ENCODE measurements at regions not wholly inside any gene's neighbourhood (a gene's known extent, or its start where the extent isn't known, plus 50 kb on each side); places are given as distances from the start of the nearest gene placed in this dataset.

DNA sequence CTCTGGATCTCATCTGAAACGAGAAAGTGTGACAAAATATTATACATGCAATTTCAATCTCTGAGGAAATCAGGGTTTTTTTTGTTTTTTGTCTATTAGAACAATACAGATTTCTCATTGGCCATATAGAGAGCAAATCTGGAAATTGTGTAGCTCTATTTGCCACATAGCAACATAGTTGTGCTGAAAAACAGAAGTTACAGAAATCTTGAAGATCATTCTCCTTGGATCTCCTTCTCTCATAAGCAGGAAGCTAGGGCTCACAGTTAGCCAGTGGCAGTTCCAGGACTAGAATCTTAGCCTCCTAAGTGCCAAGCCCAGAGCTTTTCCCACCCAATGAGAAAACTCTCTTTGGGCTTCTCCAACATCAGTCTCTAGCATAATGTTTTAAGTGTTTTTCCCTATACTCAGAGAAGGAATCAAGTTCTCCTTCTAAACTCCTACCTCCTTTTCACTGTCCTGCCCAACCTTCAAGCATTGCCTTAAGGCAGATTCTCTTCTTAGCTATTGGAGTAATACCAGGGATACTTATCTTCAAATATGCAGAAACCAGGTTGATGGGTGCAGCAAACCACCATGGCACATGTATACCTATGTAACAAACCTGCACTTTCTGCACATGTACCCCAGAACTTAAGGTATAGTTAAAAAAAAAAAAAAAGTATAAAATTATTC lies 211.6 kb downstream of the ALDH8A1 start:
- Histone ChIP-seq H3K27me3 (ENCODE audit: control insufficient read depth, insufficient read depth, low read length) (no peaks in the 10 kb centered on the region), H3K9ac (no peak overlapping the region), H2AFZ (peak overlapping the region; percentile 65), H3K4me1 (peaks cover 16% of the 10 kb centered on the region), H3K4me3 (ENCODE audit: low read depth, low read length) (no peak overlapping the region), H3K79me2 (no peaks in the 10 kb centered on the region), H3K27ac (peak overlapping the region; percentile 8), H3K9me3 (ENCODE audit: control insufficient read depth, low read length) (no peaks in the 10 kb centered on the region), H3K36me3 (ENCODE audit: control insufficient read depth, insufficient read depth, low read length) (no peaks in the 10 kb centered on the region), H3K4me2 (ENCODE audit: low read length) (no peak overlapping the region)
- TF ChIP-seq CTCF (IDR thresholded peaks at IDR 0.05) = no peak

GRCh38 chr6:134735461-134735860 lies 214.4 kb downstream of the ALDH8A1 start:
- H3K79me2 ChIP-seq = no peaks in the 10 kb centered on the region
- H3K27ac ChIP-seq = no peak overlapping the region
- H3K9me3 ChIP-seq (ENCODE audit: control insufficient read depth, low read length) = no peaks in the 10 kb centered on the region
- H3K9ac ChIP-seq = no peak overlapping the region
- TF ChIP-seq CTCF (IDR thresholded peaks at IDR 0.05) = no peak
- H3K4me2 ChIP-seq (ENCODE audit: low read length) = no peak overlapping the region
- H3K27me3 ChIP-seq (ENCODE audit: control insufficient read depth, insufficient read depth, low read length) = no peaks in the 10 kb centered on the region
- no peak overlapping the region for H2AFZ ChIP-seq
- H3K4me3 ChIP-seq (ENCODE audit: low read depth, low read length) = no peak overlapping the region
- H3K4me1 ChIP-seq = peaks cover 7% of the 10 kb centered on the region
- H3K36me3 ChIP-seq (ENCODE audit: control insufficient read depth, insufficient read depth, low read length) = no peaks in the 10 kb centered on the region

DNA sequence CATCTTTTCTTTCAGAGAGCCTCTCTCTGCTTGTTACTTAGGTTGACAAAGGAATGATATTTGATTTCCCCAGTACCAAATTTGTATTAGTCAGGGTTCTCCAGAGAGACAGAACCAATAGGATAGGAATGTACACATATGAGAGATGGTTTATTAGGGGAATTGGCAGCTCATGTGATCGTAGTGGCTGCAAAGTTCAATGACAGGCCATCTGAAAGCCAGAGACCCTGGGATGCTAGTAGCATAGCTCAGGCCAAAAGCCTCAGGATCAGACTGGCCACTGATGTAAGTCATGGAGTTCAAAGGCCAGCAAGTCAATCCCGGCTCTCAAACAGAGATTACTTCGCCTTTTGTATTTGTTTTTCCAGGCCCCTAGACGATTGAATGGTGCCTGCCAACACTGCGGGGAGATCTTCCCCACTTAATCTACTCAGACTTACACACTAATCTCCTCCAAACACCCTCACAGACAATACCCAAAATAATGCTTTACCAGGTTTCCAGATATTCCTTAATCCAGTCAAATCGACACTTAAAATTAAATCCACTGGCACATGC lies 215.5 kb downstream of the ALDH8A1 start:
- Histone ChIP-seq H3K27ac (no peak overlapping the region), H3K9ac (no peak overlapping the region), H3K4me1 (no peaks in the 10 kb centered on the region), H2AFZ (no peak overlapping the region), H3K9me3 (ENCODE audit: control insufficient read depth, low read length) (no peaks in the 10 kb centered on the region), H3K4me2 (ENCODE audit: low read length) (no peak overlapping the region), H3K4me3 (ENCODE audit: low read depth, low read length) (no peak overlapping the region), H3K79me2 (no peaks in the 10 kb centered on the region), H3K36me3 (ENCODE audit: control insufficient read depth, insufficient read depth, low read length) (no peaks in the 10 kb centered on the region), H3K27me3 (ENCODE audit: control insufficient read depth, insufficient read depth, low read length) (no peaks in the 10 kb centered on the region)
- TF ChIP-seq CTCF (IDR thresholded peaks at IDR 0.05) = no peak

GRCh38 chr6:134733801-134734200 lies 216.1 kb downstream of the ALDH8A1 start:
- H3K4me1 ChIP-seq = no peaks in the 10 kb centered on the region
- no peak for TF ChIP-seq CTCF (IDR thresholded peaks at IDR 0.05)
- H3K27ac ChIP-seq = no peak overlapping the region
- H2AFZ ChIP-seq = no peak overlapping the region
- no peak overlapping the region for H3K4me3 ChIP-seq (ENCODE audit: low read depth, low read length)
- H3K36me3 ChIP-seq (ENCODE audit: control insufficient read depth, insufficient read depth, low read length) = no peaks in the 10 kb centered on the region
- no peak overlapping the region for H3K9ac ChIP-seq
- H3K4me2 ChIP-seq (ENCODE audit: low read length) = no peak overlapping the region
- H3K9me3 ChIP-seq (ENCODE audit: control insufficient read depth, low read length) = no peaks in the 10 kb centered on the region
- no peaks in the 10 kb centered on the region for H3K27me3 ChIP-seq (ENCODE audit: control insufficient read depth, insufficient read depth, low read length)
- H3K79me2 ChIP-seq = no peaks in the 10 kb centered on the region

DNA sequence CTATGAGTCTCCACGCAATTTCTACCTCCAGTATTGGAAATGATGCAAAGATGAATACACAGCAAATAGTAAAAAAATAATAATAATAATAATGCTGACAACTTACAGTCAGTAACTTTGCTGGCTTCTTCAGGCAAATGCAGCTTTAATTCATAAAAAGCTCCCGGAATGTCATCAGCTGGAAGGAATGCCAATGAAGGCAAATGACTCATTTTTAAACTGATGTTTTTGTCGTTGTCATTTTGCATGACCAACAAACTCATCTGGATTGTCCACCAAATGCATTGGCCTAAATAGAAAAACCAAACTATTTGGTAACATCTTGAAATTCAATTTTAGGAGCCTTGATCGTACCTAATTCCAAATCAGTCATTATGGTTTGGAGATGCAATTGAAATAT lies 217.1 kb downstream of the ALDH8A1 start:
- no peak for TF ChIP-seq CTCF (IDR thresholded peaks at IDR 0.05)
- no peak overlapping the region for H3K27ac ChIP-seq
- H3K9ac ChIP-seq = no peak overlapping the region
- no peak overlapping the region for H3K4me2 ChIP-seq (ENCODE audit: low read length)
- H3K27me3 ChIP-seq (ENCODE audit: control insufficient read depth, insufficient read depth, low read length) = no peaks in the 10 kb centered on the region
- no peak overlapping the region for H2AFZ ChIP-seq
- H3K9me3 ChIP-seq (ENCODE audit: control insufficient read depth, low read length) = no peaks in the 10 kb centered on the region
- H3K4me1 ChIP-seq = no peaks in the 10 kb centered on the region
- H3K79me2 ChIP-seq = no peaks in the 10 kb centered on the region
- H3K36me3 ChIP-seq (ENCODE audit: control insufficient read depth, insufficient read depth, low read length) = no peaks in the 10 kb centered on the region
- H3K4me3 ChIP-seq (ENCODE audit: low read depth, low read length) = no peak overlapping the region
